MCF 10A (cell line): ENCODE measurements at regions not wholly inside any gene's neighbourhood (a gene's known extent, or its start where the extent isn't known, plus 50 kb on each side); places are given as distances from the start of the nearest gene placed in this dataset.

Experiments
- BruUV-seq: library from RNA; stranded (reverse); fragments of 400-500 nt; replicated peaks from 2 replicates; lab custom pipeline; 2021; lab: Mats Ljungman, UMichigan
- CTCF ChIA-PET: fragments of 300-600 bp; sonication (Branson Sonifier 250); formaldehyde crosslinking; extraction: SDS; loops from one replicate; lab custom pipeline; 2021; ENCODE audit warnings: antibody characterized with exemption, inconsistent platforms; lab: Yijun Ruan, JAX
- POLR2A ChIA-PET: fragments of 300-600, 350-650 bp; sonication (Branson Sonifier 250); formaldehyde crosslinking; extraction: SDS; loops from one replicate; lab custom pipeline; 2020; ENCODE audit warnings: antibody characterized with exemption, inconsistent platforms; lab: Yijun Ruan, JAX
- DNase-seq: peaks from one replicate; pipeline ENCODE4 v3.0.0-alpha.2; 2018; ENCODE audit not compliant: unreplicated experiment
- H3K27ac Mint-ChIP-seq: one replicate; pipeline ENCODE4 v1.8.0; 2022; ENCODE audit warnings: mild to moderate bottlenecking, low read depth, mixed read lengths; ENCODE audit not compliant: unreplicated experiment
- H3K27me3 Mint-ChIP-seq: one replicate; pipeline ENCODE4 v1.8.0; 2022; ENCODE audit warnings: mixed read lengths; ENCODE audit not compliant: insufficient read depth, unreplicated experiment
- H3K36me3 Mint-ChIP-seq: one replicate; pipeline ENCODE4 v1.8.0; 2022; ENCODE audit warnings: mild to moderate bottlenecking, moderate library complexity, mixed read lengths; ENCODE audit not compliant: insufficient read depth, unreplicated experiment
- H3K4me1 Mint-ChIP-seq: one replicate; pipeline ENCODE4 v1.8.0; 2022; ENCODE audit warnings: mixed read lengths; ENCODE audit not compliant: insufficient read depth, unreplicated experiment
- H3K4me3 Mint-ChIP-seq: one replicate; pipeline ENCODE4 v1.8.0; 2022; ENCODE audit warnings: mild to moderate bottlenecking, moderate library complexity, mixed read lengths; ENCODE audit not compliant: unreplicated experiment
- H3K9me3 Mint-ChIP-seq: one replicate; pipeline ENCODE4 v1.8.0; 2022; ENCODE audit warnings: mixed read lengths; ENCODE audit not compliant: unreplicated experiment
- intact Hi-C: fragments of 100-400 bp; cut with micrococcal nuclease; formaldehyde crosslinking; loops from 2 replicates; pipeline ENCODE4 v1.14.1; 2022
- TF ChIP-seq, protein P1 (sequence below): fragments of 200-600 bp; IDR thresholded peaks from one replicate; pipeline ENCODE4 v1.8.0; 2022; ENCODE audit warnings: antibody characterized with exemption, mild to moderate bottlenecking; ENCODE audit not compliant: unreplicated experiment

DNA sequence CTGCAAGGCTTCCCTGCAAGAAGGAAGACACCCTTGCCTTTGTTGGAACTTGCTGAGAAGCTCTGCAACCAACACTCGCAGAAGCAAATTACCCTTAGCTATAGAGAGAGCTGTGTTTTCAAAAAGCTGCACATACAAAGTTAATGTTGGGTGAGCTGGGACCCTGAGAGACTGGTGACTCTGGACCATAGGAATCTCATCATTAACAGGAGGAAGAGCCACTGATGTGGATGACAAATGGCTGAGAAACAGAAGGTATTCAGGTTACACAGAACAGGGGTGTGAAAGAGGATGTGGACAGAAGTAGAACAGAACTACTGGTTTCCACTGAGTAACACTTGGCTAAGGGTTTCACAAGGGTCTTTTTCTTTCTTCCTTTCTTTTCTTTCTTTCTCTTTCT lies 493.5 kb downstream of the IRX1 start:
- no peak for DNase-seq
- H3K4me3 Mint-ChIP-seq, result no peak overlapping the region
- intact Hi-C loops, result no loop called here
- BruUV-seq, result no TSS peak
- H3K9me3 Mint-ChIP-seq, result peaks cover 6% of the 10 kb centered on the region
- H3K27me3 Mint-ChIP-seq, result no peaks in the 10 kb centered on the region
- H3K27ac Mint-ChIP-seq, result no peak overlapping the region
- H3K4me1 Mint-ChIP-seq, result no peaks in the 10 kb centered on the region
- H3K36me3 Mint-ChIP-seq, result peaks cover 5% of the 10 kb centered on the region
- TF ChIP-seq, protein P1, sequence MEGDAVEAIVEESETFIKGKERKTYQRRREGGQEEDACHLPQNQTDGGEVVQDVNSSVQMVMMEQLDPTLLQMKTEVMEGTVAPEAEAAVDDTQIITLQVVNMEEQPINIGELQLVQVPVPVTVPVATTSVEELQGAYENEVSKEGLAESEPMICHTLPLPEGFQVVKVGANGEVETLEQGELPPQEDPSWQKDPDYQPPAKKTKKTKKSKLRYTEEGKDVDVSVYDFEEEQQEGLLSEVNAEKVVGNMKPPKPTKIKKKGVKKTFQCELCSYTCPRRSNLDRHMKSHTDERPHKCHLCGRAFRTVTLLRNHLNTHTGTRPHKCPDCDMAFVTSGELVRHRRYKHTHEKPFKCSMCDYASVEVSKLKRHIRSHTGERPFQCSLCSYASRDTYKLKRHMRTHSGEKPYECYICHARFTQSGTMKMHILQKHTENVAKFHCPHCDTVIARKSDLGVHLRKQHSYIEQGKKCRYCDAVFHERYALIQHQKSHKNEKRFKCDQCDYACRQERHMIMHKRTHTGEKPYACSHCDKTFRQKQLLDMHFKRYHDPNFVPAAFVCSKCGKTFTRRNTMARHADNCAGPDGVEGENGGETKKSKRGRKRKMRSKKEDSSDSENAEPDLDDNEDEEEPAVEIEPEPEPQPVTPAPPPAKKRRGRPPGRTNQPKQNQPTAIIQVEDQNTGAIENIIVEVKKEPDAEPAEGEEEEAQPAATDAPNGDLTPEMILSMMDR, result no peak
- POLR2A ChIA-PET, result no interaction called here
- CTCF ChIA-PET, result no interaction called here

DNA sequence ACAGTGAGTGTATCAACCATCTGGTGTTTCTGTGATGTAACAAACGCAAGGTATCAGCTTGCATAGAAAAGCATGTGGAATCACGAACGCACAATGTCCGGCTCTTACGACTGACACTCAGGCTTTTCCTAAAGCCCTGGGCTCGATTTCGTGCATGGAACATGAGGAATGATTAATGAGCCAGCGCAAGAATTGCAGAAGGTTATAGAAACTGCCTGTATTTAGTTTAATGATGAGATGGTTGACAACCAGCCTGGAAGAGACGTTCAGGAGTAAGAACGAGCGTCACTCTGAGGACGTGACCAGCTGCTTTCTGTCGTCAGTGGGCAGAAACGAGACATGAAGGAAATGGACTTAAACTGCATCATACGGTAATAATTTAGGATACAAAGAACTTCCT lies 497.6 kb downstream of the IRX1 start:
- no peak overlapping the region for H3K27ac Mint-ChIP-seq
- TF ChIP-seq, protein P1, result no peak
- no peaks in the 10 kb centered on the region for H3K4me1 Mint-ChIP-seq
- DNase-seq, result no peak
- no peak overlapping the region for H3K4me3 Mint-ChIP-seq
- no peaks in the 10 kb centered on the region for H3K36me3 Mint-ChIP-seq
- BruUV-seq, result no TSS peak
- peaks cover 7% of the 10 kb centered on the region for H3K9me3 Mint-ChIP-seq
- intact Hi-C loops, result no loop called here
- POLR2A ChIA-PET, result no interaction called here
- H3K27me3 Mint-ChIP-seq, result no peaks in the 10 kb centered on the region
- CTCF ChIA-PET, result no interaction called here

DNA sequence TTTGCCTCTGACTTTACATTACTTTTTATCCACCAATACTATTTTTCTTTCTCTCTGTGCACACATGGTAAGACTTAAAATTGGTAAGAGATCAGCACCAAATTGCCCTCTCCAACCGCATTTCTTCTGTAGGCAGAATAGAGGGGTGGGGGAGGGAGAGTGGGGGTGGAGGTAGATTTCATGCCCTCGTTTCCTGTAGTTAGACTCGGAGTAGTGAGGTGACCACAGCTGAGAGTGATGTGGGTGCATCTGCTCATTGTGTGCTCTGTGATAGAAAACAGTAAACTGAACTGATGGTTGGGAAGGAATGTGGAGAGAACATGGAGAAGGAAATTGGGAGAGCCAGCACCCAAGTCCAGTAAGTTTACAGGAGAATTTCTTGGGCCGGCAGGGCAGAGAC lies 498.3 kb downstream of the IRX1 start:
- H3K27me3 Mint-ChIP-seq, result no peaks in the 10 kb centered on the region
- H3K27ac Mint-ChIP-seq, result no peak overlapping the region
- BruUV-seq, result no TSS peak
- CTCF ChIA-PET, result no interaction called here
- H3K4me3 Mint-ChIP-seq, result no peak overlapping the region
- POLR2A ChIA-PET, result no interaction called here
- no peaks in the 10 kb centered on the region for H3K4me1 Mint-ChIP-seq
- no peaks in the 10 kb centered on the region for H3K36me3 Mint-ChIP-seq
- peaks cover 7% of the 10 kb centered on the region for H3K9me3 Mint-ChIP-seq
- no peak for DNase-seq
- TF ChIP-seq, protein P1, result no peak
- intact Hi-C loops, result no loop called here

DNA sequence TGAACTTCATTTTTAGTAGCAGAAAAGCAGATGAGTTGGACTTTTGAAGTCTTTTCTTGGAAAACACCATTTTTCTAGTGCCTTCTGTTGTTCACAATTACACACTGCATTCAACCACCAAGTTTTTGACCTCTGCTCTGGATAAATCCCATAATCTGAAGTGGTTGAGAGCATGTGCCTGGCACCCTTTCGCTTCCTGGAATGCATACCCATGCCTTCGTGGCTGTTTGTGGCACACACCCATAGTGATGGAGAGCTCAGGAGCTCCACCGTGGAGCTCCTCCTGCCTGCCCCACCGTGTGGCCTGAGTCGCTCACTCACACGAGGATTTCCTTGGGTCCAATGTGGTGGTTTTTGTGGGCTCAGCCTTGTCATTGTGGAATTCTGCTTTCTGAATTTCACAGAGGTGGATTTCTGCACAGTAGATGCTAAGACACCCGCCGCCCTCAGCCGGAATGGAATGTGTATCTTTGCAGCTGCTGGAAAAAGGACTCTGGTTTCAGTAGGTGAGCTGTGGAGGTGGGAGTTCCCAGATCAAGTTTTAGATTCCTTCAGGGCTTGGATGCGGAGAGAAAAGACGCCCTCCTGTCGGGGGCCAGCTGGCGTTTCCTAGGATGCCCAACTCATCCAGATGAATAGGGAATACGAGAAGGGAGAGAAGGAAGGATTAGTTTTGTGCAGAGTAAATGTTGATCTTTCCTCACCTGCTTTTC lies 500.4 kb downstream of the IRX1 start:
- Mint-ChIP-seq H3K4me1 (no peaks in the 10 kb centered on the region), H3K4me3 (no peak overlapping the region), H3K27ac (no peak overlapping the region), H3K27me3 (no peaks in the 10 kb centered on the region), H3K36me3 (no peaks in the 10 kb centered on the region), H3K9me3 (peaks cover 7% of the 10 kb centered on the region)
- intact Hi-C loops, result no loop called here
- BruUV-seq, result no TSS peak
- TF ChIP-seq, protein P1, result no peak
- POLR2A ChIA-PET, result interaction anchor here (0.5 kb wide), 1 partner anchor 437 kb away, joined by 3 read pairs; no protein-coding TSS in a partner anchor
- CTCF ChIA-PET, result no interaction called here
- DNase-seq, result no peak
